ENCODE measurements at regions not wholly inside any gene's neighbourhood (a gene's known extent, or its start where the extent isn't known, plus 50 kb on each side); places are given as distances from the start of the nearest gene placed in this dataset.

- Mint-ChIP-seq H3K36me3 (no peaks in the 10 kb centered on the region), H3K27ac (no peak overlapping the region), H3K4me3 (no peak overlapping the region), H3K4me1 (ENCODE audit: unreplicated experiment) (peaks cover 6% of the 10 kb centered on the region), H3K27me3 (peaks cover 3% of the 10 kb centered on the region), H3K9me3 (no peaks in the 10 kb centered on the region)
- no peak for DNase-seq (ENCODE audit: extremely low spot score, unreplicated experiment)
- TF ChIP-seq CTCF (conservative IDR thresholded peaks at IDR 0.05) = no peak
These were observed 61.6 kb upstream of the IQSEC1 start for GRCh38 chr3:13134879-13135206.

- Mint-ChIP-seq H3K4me3 (no peak overlapping the region), H3K36me3 (no peaks in the 10 kb centered on the region), H3K4me1 (ENCODE audit: unreplicated experiment) (peaks cover 6% of the 10 kb centered on the region), H3K27me3 (no peaks in the 10 kb centered on the region), H3K27ac (no peak overlapping the region), H3K9me3 (no peaks in the 10 kb centered on the region)
- TF ChIP-seq CTCF (conservative IDR thresholded peaks at IDR 0.05) = no peak
- DNase-seq (ENCODE audit: extremely low spot score, unreplicated experiment) = no peak
These were observed 61.1 kb upstream of the IQSEC1 start for GRCh38 chr3:13134166-13134878.

- Mint-ChIP-seq H3K27ac (no peak overlapping the region), H3K4me3 (no peak overlapping the region), H3K9me3 (no peaks in the 10 kb centered on the region), H3K36me3 (no peaks in the 10 kb centered on the region), H3K4me1 (ENCODE audit: unreplicated experiment) (peaks cover 6% of the 10 kb centered on the region), H3K27me3 (no peaks in the 10 kb centered on the region)
- TF ChIP-seq CTCF (conservative IDR thresholded peaks at IDR 0.05) = no peak
- no peak for DNase-seq (ENCODE audit: extremely low spot score, unreplicated experiment)
These were observed 60.3 kb upstream of the IQSEC1 start for GRCh38 chr3:13133471-13133981.

DNA sequence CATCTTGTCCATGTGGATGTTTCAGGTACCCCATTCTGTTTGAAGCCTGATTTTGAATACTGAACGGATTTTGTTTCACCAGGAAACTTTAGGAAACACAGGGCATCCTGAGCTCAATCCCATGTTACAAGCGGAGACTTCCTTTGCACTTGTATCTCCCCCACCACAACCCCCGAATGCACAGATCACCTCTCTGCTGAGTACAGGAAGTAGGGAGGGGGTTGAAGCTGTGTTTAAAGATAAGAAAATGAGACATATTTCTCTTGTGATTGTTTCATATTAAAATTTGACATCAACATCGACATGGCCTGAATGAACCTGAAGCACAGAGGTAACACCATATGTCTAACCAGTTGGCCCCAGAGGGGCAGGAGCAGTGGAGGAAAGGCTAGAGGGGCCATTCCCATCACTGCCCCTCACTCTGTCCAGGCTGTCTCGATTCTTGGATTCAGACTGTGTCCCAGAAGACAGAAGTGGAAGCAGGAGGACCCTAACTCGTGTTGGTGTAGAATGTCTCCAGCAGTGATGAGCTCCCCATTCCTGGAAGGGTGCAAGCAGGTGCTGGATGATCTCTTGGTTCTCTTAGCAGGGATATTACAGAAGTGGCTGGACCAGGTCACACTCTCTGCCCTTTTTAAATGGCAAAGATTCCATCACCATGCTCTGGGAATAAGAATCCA is 59.6 kb upstream of the IQSEC1 start:
- DNase-seq (ENCODE audit: extremely low spot score, unreplicated experiment) = no peak
- Mint-ChIP-seq H3K27me3 (peaks cover 1% of the 10 kb centered on the region), H3K36me3 (no peaks in the 10 kb centered on the region), H3K9me3 (no peaks in the 10 kb centered on the region), H3K4me3 (no peak overlapping the region), H3K27ac (no peak overlapping the region), H3K4me1 (ENCODE audit: unreplicated experiment) (peaks cover 6% of the 10 kb centered on the region)
- TF ChIP-seq CTCF (conservative IDR thresholded peaks at IDR 0.05) = no peak

DNA sequence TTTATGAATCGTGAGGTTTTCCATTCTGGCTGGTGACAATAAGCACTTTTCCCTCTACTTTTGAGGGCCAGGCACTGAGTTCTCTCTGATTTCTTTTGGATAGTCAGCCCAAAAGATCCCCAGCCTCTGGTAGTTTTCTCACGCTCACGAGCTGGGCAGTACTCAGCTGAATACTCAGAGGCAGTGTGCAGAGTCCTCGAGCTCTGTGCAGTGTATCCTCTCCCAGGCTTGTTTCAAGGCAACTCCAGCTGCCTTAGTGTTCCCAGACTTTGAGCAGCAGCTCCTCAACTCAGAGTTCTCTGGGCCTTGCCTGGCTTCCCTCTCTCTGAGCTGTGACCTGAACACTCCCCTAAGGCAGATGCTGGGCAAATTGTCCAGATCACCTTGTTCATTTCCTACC is 59.1 kb upstream of the IQSEC1 start:
- Mint-ChIP-seq H3K9me3 (no peaks in the 10 kb centered on the region), H3K27ac (no peak overlapping the region), H3K27me3 (peaks cover 3% of the 10 kb centered on the region), H3K4me3 (no peak overlapping the region), H3K4me1 (ENCODE audit: unreplicated experiment) (peaks cover 6% of the 10 kb centered on the region), H3K36me3 (no peaks in the 10 kb centered on the region)
- TF ChIP-seq CTCF (conservative IDR thresholded peaks at IDR 0.05) = no peak
- DNase-seq (ENCODE audit: extremely low spot score, unreplicated experiment) = no peak
